ENCODE measurements at regions not wholly inside any gene's neighbourhood (a gene's known extent, or its start where the extent isn't known, plus 50 kb on each side); places are given as distances from the start of the nearest gene placed in this dataset.

- H3K27ac ChIP-seq: peak overlapping the region; percentile 58 to 62
- H3K27me3 ChIP-seq: no peaks in the 10 kb centered on the region
- no peak overlapping the region for H3K4me3 ChIP-seq
- no peaks in the 10 kb centered on the region for H3K36me3 ChIP-seq
- peaks cover 20 to 52% of the 10 kb centered on the region in 2 donors for H3K4me1 ChIP-seq
- TF ChIP-seq CTCF (IDR thresholded peaks at IDR 0.05): no peak
- intact Hi-C loops (cut with DNase I): no loop called here
- no peaks in the 10 kb centered on the region for H3K9me3 ChIP-seq
- DNase-seq (ENCODE audit: low spot score in 2 of 2): peak in 1 of 2 donors; percentile 53
Observed at GRCh38 chr11:130649801-130650200, 201.4 kb downstream of the ADAMTS15 start.

GRCh38 chr11:130650456-130651030 lies 202.1 kb downstream of the ADAMTS15 start:
- intact Hi-C loops (cut with DNase I): no loop called here
- DNase-seq (ENCODE audit: low spot score in 2 of 2): peak in 1 of 2 donors; percentile 33
- no peaks in the 10 kb centered on the region for H3K36me3 ChIP-seq
- peaks cover 20 to 58% of the 10 kb centered on the region in 2 donors for H3K4me1 ChIP-seq
- peak overlapping the region in 1 of 2 donors; percentile 58 for H3K27ac ChIP-seq
- no peaks in the 10 kb centered on the region for H3K9me3 ChIP-seq
- no peak for TF ChIP-seq CTCF (IDR thresholded peaks at IDR 0.05)
- H3K27me3 ChIP-seq: no peaks in the 10 kb centered on the region
- H3K4me3 ChIP-seq: no peak overlapping the region

GRCh38 chr11:130651066-130651855 lies 202.8 kb downstream of the ADAMTS15 start:
- Histone ChIP-seq H3K27ac (peak overlapping the region in 1 of 2 donors; percentile 8), H3K36me3 (no peaks in the 10 kb centered on the region), H3K4me1 (peaks cover 17 to 59% of the 10 kb centered on the region in 2 donors), H3K9me3 (no peaks in the 10 kb centered on the region), H3K4me3 (no peak overlapping the region), H3K27me3 (no peaks in the 10 kb centered on the region)
- intact Hi-C loops (cut with DNase I): no loop called here
- DNase-seq (ENCODE audit: low spot score in 2 of 2): peak in 1 of 2 donors; percentile 56
- TF ChIP-seq CTCF (IDR thresholded peaks at IDR 0.05): no peak

- peak; percentile 19 to 89 for DNase-seq (ENCODE audit: low spot score in 2 of 2)
- Histone ChIP-seq H3K9me3 (peaks cover 0 to 6% of the 10 kb centered on the region in 2 donors), H3K27ac (peak overlapping the region; percentile 74 to 80), H3K4me1 (peaks cover 17 to 46% of the 10 kb centered on the region in 2 donors), H3K36me3 (no peaks in the 10 kb centered on the region), H3K4me3 (no peak overlapping the region), H3K27me3 (no peaks in the 10 kb centered on the region)
- no peak for TF ChIP-seq CTCF (IDR thresholded peaks at IDR 0.05)
- intact Hi-C loops (cut with DNase I): loop anchor here (1.0 kb wide), 1 partner anchor 43 kb away; no protein-coding TSS in a partner anchor
Observed at GRCh38 chr11:130652671-130653335, 204.4 kb downstream of the ADAMTS15 start.

GRCh38 chr11:130653838-130654636 lies 205.6 kb downstream of the ADAMTS15 start:
- TF ChIP-seq CTCF (IDR thresholded peaks at IDR 0.05): no peak
- no peaks in the 10 kb centered on the region for H3K27me3 ChIP-seq
- H3K36me3 ChIP-seq: no peaks in the 10 kb centered on the region
- H3K27ac ChIP-seq: peak overlapping the region; percentile 74 to 80
- no peak overlapping the region for H3K4me3 ChIP-seq
- intact Hi-C loops (cut with DNase I): loop anchor here (1.0 kb wide), 2 partner anchors 21 to 44 kb away; no protein-coding TSS in a partner anchor
- H3K9me3 ChIP-seq: peaks cover 0 to 6% of the 10 kb centered on the region in 2 donors
- peak in 1 of 2 donors; percentile 89 for DNase-seq (ENCODE audit: low spot score in 2 of 2)
- peaks cover 14 to 37% of the 10 kb centered on the region in 2 donors for H3K4me1 ChIP-seq
